HepG2 (cell line): ENCODE measurements at regions not wholly inside any gene's neighbourhood (a gene's known extent, or its start where the extent isn't known, plus 50 kb on each side); places are given as distances from the start of the nearest gene placed in this dataset.

Experiments
- CREB1 ChIP-seq, 2 experiments: fragments of 450-650 bp in 1 of 2; IDR thresholded peaks; 2 replicates each; pipeline ENCODE4 v1.6.1; 2016 to 2017; ENCODE audit warnings: control low read depth in 1 of 2, mild to moderate bottlenecking in 1 of 2, missing compliant biosample characterization in 1 of 2, missing genetic modification characterization in 1 of 2
- HMGA1 ChIP-seq: sonication (generic); formaldehyde crosslinking; conservative IDR thresholded peaks from 2 replicates; pipeline ENCODE4 v1.4.0; 2020; ENCODE audit warnings: missing genetic modification reagents
- NFE2L2 ChIP-seq: fragments of 150-350 bp; IDR thresholded peaks from 2 replicates; pipeline ENCODE4 v1.6.1; 2014; ENCODE audit warnings: low read length
- NR2F6 ChIP-seq, 2 experiments: IDR thresholded peaks; 2 replicates each; pipeline ENCODE4 v1.6.1; 2016; ENCODE audit warnings: antibody characterized with exemption in 1 of 2, mild to moderate bottlenecking in 1 of 2
- TBL1XR1 ChIP-seq: fragments of 150-350 bp; IDR thresholded peaks from 2 replicates; pipeline ENCODE4 v1.6.1; 2014; ENCODE audit warnings: borderline replicate concordance, low read length; ENCODE audit not compliant: partially characterized antibody
- ZFX ChIP-seq: sonication (generic); formaldehyde crosslinking; IDR thresholded peaks from 2 replicates; pipeline ENCODE4 v1.4.0; 2020; ENCODE audit warnings: mild to moderate bottlenecking, low read depth, missing genetic modification reagents, moderate library complexity
- ZKSCAN5 ChIP-seq: sonication (generic); formaldehyde crosslinking; IDR thresholded peaks from 2 replicates; pipeline ENCODE4 v1.5.1; 2020; ENCODE audit warnings: mild to moderate bottlenecking, missing genetic modification reagents
- ZNF121 ChIP-seq: sonication (generic); formaldehyde crosslinking; IDR thresholded peaks from 2 replicates; pipeline ENCODE4 v1.5.0; 2020; ENCODE audit warnings: mild to moderate bottlenecking, missing genetic modification reagents
- ZNF432 ChIP-seq: sonication (generic); formaldehyde crosslinking; IDR thresholded peaks from 2 replicates; pipeline ENCODE4 v1.5.0; 2020; ENCODE audit warnings: missing genetic modification reagents, mild to moderate bottlenecking, borderline replicate concordance
- ZNF639 ChIP-seq: conservative IDR thresholded peaks from 2 replicates; pipeline ENCODE4 v1.6.1; 2018; ENCODE audit warnings: missing genetic modification reagents
- ZNF746 ChIP-seq: sonication (generic); formaldehyde crosslinking; IDR thresholded peaks from 2 replicates; pipeline ENCODE4 v1.8.0; 2022; ENCODE audit warnings: mild to moderate bottlenecking, missing genetic modification reagents
- TF ChIP-seq, protein P1 (sequence below): sonication (generic); formaldehyde crosslinking; IDR thresholded peaks from 2 replicates; pipeline ENCODE4 v1.8.0; 2022; ENCODE audit warnings: mild to moderate bottlenecking, missing genetic modification reagents, borderline replicate concordance
- TF ChIP-seq, protein P2 (sequence below): fragments of 450-650 bp; IDR thresholded peaks from 2 replicates; pipeline ENCODE4 v1.6.1; 2016

DNA sequence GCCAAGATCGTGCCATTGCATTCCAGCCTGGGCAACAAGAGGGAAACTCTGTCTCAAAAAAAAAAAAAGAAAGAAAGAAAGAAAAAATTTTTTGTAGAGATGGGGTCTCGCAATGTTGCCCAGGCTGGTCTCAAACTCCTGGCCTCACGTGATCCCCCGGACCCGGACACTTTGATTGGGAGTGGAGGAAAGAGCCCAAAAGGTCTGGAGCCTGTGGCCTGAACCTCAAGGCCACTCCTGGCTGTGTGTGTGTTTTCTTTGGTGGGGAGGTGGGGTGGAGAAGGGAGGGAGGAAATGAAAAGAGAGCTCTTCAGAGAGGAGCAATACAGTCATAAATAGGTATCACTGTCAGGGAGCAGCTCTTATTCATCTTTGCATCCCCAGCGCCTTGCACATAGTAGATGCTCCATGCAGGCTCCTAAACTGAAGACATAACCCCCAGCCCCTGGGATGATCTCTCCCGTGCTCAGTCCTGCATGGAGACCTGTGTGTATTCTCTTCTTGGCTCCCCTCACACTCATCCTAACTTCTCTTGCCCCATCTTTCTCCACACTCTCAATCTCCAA is 75.7 kb downstream of the FGD2 start (continued):
- TF ChIP-seq ZNF121, result peak; percentile 87
- no peak for TF ChIP-seq NR2F6 (IDR thresholded peaks at IDR 0.05)
- 0 out of 2 replicates have a peak, but pooled peaks have one; percentile 15 for TF ChIP-seq NR2F6 (CRISPR knock-in tag; IDR thresholded peaks at IDR 0.05)
- TF ChIP-seq ZNF432 (CRISPR knock-in tag), result no peak
- no peak for TF ChIP-seq NFE2L2
- TF ChIP-seq HMGA1 (CRISPR knock-in tag), result no peak
- TF ChIP-seq ZFX (CRISPR knock-in tag), result no peak
- TF ChIP-seq, protein P1, sequence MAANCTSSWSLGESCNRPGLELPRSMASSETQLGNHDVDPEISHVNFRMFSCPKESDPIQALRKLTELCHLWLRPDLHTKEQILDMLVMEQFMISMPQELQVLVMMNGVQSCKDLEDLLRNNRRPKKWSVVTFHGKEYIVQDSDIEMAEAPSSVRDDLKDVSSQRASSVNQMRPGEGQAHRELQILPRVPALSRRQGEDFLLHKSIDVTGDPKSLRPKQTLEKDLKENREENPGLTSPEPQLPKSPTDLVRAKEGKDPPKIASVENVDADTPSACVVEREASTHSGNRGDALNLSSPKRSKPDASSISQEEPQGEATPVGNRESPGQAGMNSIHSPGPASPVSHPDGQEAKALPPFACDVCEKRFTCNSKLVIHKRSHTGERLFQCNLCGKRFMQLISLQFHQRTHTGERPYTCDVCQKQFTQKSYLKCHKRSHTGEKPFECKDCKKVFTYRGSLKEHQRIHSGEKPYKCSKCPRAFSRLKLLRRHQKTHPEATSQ (CRISPR knock-in tag), result no peak
- TF ChIP-seq ZNF639 (CRISPR knock-in tag), result no peak
- TF ChIP-seq TBL1XR1, result no peak
- TF ChIP-seq ZNF746 (CRISPR knock-in tag), result 0 out of 2 replicates have a peak, but pooled peaks have one; percentile 8
- TF ChIP-seq, protein P2, sequence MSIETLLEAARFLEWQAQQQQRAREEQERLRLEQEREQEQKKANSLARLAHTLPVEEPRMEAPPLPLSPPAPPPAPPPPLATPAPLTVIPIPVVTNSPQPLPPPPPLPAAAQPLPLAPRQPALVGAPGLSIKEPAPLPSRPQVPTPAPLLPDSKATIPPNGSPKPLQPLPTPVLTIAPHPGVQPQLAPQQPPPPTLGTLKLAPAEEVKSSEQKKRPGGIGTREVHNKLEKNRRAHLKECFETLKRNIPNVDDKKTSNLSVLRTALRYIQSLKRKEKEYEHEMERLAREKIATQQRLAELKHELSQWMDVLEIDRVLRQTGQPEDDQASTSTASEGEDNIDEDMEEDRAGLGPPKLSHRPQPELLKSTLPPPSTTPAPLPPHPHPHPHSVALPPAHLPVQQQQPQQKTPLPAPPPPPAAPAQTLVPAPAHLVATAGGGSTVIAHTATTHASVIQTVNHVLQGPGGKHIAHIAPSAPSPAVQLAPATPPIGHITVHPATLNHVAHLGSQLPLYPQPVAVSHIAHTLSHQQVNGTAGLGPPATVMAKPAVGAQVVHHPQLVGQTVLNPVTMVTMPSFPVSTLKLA, result no peak
- no peak for TF ChIP-seq CREB1 (IDR thresholded peaks at IDR 0.05)
- TF ChIP-seq CREB1 (CRISPR knock-in tag; IDR thresholded peaks at IDR 0.05), result no peak
- no peak for TF ChIP-seq ZKSCAN5 (CRISPR knock-in tag)
